ENCODE measurements at regions not wholly inside any gene's neighbourhood (a gene's known extent, or its start where the extent isn't known, plus 50 kb on each side); places are given as distances from the start of the nearest gene placed in this dataset.

GRCh38 chrX:30060718-30061117, 154.6 kb upstream of the MAGEB2 start:
- no peak for TF ChIP-seq POLR2A (IDR thresholded peaks at IDR 0.05; ENCODE audit: extremely low read depth, insufficient read length)
- TF ChIP-seq CTCF (IDR thresholded peaks at IDR 0.05; ENCODE audit: low read depth, low read length): peak; percentile 26
- TF ChIP-seq MAX (IDR thresholded peaks at IDR 0.05; ENCODE audit: low read depth, low read length): no peak
- TF ChIP-seq MYC (IDR thresholded peaks at IDR 0.05; ENCODE audit: low read depth, low read length): no peak

Measured in NB4 (cell line).